D721Med (cell line): ENCODE measurements at regions not wholly inside any gene's neighbourhood (a gene's known extent, or its start where the extent isn't known, plus 50 kb on each side); places are given as distances from the start of the nearest gene placed in this dataset.

Experiments used
- DNase-seq: peaks from one replicate; pipeline ENCODE4 v3.0.0; 2011; ENCODE audit warnings: low spot score; ENCODE audit not compliant: insufficient read length
- FAIRE-seq: peaks from 2 replicates; lab custom pipeline; 2011; peaks lifted over from hg19 to GRCh38; lab: Jason Lieb, UNC
- TF ChIP-seq, protein P1 (sequence below): IDR thresholded peaks from 2 replicates; pipeline ENCODE4 v1.5.1; 2012; ENCODE audit warnings: mild to moderate bottlenecking, control low read depth; ENCODE audit not compliant: insufficient read depth; ENCODE audit errors: missing control alignments

DNA sequence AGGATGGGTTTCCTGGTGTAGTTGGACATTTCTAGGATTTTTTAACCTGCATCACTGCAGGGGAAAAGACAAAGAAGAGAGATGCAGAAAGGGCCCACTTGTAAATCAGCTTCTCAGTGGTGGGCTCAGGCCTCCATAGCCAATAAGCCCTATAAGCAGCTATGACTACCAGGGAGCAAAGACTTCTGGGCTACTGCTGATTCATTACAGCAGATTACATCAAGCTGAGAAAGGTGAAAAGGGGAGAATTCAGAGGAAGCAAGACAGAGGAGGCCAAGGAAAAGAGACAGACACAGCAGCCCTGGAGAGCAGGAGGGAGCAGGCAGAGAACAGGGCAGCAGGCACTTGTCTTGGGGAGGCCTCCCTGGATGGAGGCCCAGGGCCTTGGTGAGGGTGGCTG is 95.2 kb downstream of the KCNA5 start:
- FAIRE-seq (no peak), DNase-seq (no peak)
- TF ChIP-seq, protein P1, sequence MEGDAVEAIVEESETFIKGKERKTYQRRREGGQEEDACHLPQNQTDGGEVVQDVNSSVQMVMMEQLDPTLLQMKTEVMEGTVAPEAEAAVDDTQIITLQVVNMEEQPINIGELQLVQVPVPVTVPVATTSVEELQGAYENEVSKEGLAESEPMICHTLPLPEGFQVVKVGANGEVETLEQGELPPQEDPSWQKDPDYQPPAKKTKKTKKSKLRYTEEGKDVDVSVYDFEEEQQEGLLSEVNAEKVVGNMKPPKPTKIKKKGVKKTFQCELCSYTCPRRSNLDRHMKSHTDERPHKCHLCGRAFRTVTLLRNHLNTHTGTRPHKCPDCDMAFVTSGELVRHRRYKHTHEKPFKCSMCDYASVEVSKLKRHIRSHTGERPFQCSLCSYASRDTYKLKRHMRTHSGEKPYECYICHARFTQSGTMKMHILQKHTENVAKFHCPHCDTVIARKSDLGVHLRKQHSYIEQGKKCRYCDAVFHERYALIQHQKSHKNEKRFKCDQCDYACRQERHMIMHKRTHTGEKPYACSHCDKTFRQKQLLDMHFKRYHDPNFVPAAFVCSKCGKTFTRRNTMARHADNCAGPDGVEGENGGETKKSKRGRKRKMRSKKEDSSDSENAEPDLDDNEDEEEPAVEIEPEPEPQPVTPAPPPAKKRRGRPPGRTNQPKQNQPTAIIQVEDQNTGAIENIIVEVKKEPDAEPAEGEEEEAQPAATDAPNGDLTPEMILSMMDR = no peak

DNA sequence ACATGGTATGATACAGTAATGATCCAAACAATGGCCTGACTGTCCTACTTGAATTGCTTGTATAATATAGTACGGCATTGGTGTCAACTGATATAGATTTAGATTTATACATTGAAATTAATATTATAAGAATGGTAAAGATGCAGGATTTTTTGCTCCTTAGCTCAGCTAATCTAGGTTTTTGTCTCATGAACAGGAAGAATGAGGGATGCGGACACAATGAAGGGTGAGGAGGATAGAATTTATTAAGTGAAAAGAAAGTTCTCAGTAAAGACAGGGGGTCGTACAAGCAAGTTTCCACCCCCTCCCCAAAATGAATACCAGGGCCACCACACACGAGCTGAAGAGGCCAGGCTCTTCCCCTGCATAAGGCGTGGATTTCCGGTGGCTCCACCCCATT is 96.1 kb downstream of the KCNA5 start:
- no peak for DNase-seq
- TF ChIP-seq, protein P1 = no peak
- FAIRE-seq = no peak

DNA sequence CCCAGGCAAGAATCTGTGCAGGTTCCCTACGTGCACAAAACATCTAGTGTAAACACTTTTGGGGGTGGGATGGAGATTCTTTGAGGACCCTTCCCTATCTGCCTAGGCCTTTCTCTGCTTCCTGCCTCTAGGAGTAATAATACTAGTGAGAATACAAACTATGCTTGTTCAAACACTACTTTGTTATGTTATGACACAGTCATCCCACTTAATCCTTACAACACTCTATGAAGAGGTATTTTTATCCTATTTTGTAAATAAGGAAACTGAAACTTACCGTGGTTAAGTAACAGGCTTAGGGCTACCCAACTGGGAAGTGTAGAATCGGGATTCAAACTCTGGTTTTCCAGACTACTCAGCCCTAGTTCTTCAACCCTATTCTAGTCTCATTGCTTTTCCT is 96.5 kb downstream of the KCNA5 start:
- TF ChIP-seq, protein P1 = no peak
- FAIRE-seq = no peak
- DNase-seq = no peak

DNA sequence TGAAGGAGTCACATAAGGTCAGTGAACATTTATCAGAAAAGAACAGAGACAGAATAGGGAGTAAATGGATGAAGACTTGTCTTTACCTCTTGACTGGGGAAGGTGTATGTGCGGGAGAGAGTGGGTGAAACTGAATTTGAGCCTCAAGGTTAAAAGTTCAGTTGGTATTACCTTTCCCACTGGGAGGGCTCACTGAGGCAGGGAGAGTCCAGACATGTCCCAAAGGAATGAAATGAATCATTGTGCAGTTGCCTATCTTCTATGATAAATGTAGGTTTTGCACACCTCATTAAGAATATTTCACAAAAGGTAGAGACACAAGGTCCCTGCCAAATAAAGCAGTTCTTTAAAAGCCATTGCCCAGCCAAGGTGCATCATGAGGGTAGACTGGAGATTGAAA is 105.2 kb downstream of the KCNA5 start:
- FAIRE-seq (no peak), DNase-seq (no peak)
- TF ChIP-seq, protein P1 = no peak

DNA sequence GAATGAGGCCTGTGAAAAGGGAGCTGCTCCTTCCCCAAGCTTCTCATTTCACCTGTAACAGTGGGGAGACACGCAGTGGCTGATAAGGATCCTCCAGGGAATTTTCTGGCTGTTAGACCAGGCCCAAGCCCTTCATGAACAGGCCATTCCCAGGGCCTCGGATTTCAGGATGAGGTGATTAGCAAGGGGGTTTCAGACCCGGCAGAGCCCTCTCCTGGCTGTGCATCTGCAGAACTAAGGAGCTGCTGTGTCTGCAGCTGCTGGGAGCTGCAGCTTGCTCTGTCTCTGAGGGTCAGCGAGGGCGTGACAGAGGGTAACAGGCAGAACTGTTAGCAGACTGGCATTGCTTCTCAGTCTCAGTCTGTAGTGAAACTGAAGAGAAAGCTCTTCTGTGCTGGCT is 110.4 kb downstream of the KCNA5 start:
- TF ChIP-seq, protein P1 = no peak
- DNase-seq (no peak), FAIRE-seq (no peak)

DNA sequence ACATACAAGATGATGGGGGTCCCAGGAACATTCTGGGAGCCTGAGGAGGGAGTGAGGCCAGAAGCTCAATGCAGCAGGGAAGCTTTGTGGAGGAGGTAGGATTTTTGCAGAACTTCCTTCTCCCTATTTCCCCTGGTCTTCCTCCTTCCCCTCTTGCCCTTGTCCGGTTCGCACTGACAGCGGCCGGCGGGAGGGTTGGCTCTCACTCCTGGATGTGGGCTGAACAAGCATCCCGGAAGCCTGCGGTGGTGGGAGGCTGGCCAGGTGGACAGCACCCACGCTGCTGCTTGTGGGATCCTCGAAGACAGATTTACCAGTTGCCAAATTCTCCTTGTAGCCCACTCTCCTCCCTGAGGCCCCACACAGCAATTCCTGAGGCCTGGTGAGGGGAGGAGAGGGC is 112.2 kb downstream of the KCNA5 start:
- FAIRE-seq (no peak), DNase-seq (no peak)
- TF ChIP-seq, protein P1 = no peak

DNA sequence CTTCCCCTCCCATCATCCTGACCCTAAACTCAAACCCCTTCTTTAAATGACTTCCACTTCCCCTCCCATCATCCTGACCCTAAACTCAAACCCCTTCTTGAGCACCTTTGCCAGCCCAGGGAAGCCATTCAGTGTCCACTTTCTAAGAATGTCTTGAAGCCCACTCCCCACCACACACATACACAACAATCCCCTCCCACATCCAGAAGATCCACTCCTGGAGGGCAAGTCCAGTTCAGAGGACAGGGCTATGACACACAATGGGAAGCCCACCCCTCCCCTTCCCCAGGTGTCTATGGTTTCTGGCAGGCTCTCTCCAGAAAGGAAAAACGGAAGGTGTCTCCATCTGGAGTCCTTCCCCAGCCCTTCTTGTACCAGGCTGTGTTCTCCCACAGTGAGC is 117.1 kb downstream of the KCNA5 start:
- TF ChIP-seq, protein P1 = no peak
- DNase-seq (no peak), FAIRE-seq (no peak)
